H9 (cell line): ENCODE measurements at regions not wholly inside any gene's neighbourhood (a gene's known extent, or its start where the extent isn't known, plus 50 kb on each side); places are given as distances from the start of the nearest gene placed in this dataset.

Experiments
- DNase-seq: peaks from one replicate; pipeline ENCODE4 v3.0.0-alpha.2; 2017
- H2AFZ ChIP-seq: one replicate; pipeline ENCODE4 v1.6.1; 2013; ENCODE audit warnings: mild to moderate bottlenecking, low read length, control low read depth, moderate library complexity
- H2AK5ac ChIP-seq: 2 replicates; pipeline ENCODE4 v1.6.1; 2013; ENCODE audit warnings: low read length, control low read depth, mixed read lengths; ENCODE audit not compliant: insufficient read length
- H2BK120ac ChIP-seq: one replicate; pipeline ENCODE4 v1.6.1; 2013; ENCODE audit warnings: low read depth, mild to moderate bottlenecking, low read length, control low read depth, inconsistent platforms; ENCODE audit not compliant: poor library complexity, severe bottlenecking
- H2BK12ac ChIP-seq: 2 replicates; pipeline ENCODE4 v1.6.1; 2013; ENCODE audit warnings: low read length, control low read depth, mixed read lengths, low read depth; ENCODE audit not compliant: insufficient read length
- H2BK15ac ChIP-seq: 2 replicates; pipeline ENCODE4 v1.6.1; 2013; ENCODE audit warnings: low read depth, low read length, control low read depth
- H2BK20ac ChIP-seq: one replicate; pipeline ENCODE4 v1.6.1; 2013; ENCODE audit warnings: low read depth, mild to moderate bottlenecking, low read length, control low read depth, inconsistent platforms; ENCODE audit not compliant: poor library complexity, severe bottlenecking
- H2BK5ac ChIP-seq: 2 replicates; pipeline ENCODE4 v1.6.1; 2013; ENCODE audit warnings: low read length, control low read depth, mixed read lengths; ENCODE audit not compliant: insufficient read length
- H3K14ac ChIP-seq: 2 replicates; pipeline ENCODE4 v1.6.1; 2013; ENCODE audit warnings: low read length, control low read depth; ENCODE audit not compliant: insufficient read depth
- H3K18ac ChIP-seq: 2 replicates; pipeline ENCODE4 v1.6.1; 2013; ENCODE audit warnings: low read depth, mild to moderate bottlenecking, mixed read lengths, low read length, control low read depth; ENCODE audit not compliant: insufficient read length
- H3K23ac ChIP-seq: 2 replicates; pipeline ENCODE4 v1.6.1; 2013; ENCODE audit warnings: low read length, control low read depth, mixed read lengths, low read depth; ENCODE audit not compliant: insufficient read length
- H3K23me2 ChIP-seq: 2 replicates; pipeline ENCODE4 v1.6.1; 2013; ENCODE audit warnings: low read depth, mild to moderate bottlenecking, mixed read lengths, low read length, control low read depth; ENCODE audit not compliant: insufficient read length, poor library complexity, severe bottlenecking
- H3K27ac ChIP-seq: 2 replicates; pipeline ENCODE4 v1.5.1; 2013; ENCODE audit warnings: low read length, control low read depth, mixed read lengths, low read depth; ENCODE audit not compliant: insufficient read length
- H3K27me3 ChIP-seq: 2 replicates; pipeline ENCODE4 v1.6.1; 2013; ENCODE audit warnings: low read length, control low read depth, inconsistent platforms; ENCODE audit not compliant: insufficient read depth
- H3K4ac ChIP-seq: 2 replicates; pipeline ENCODE4 v1.6.1; 2013; ENCODE audit warnings: low read depth, mild to moderate bottlenecking, control low read depth, inconsistent platforms, low read length, moderate library complexity
- H3K4me1 ChIP-seq: 2 replicates; pipeline ENCODE4 v1.6.1; 2013; ENCODE audit warnings: low read length, control low read depth, inconsistent platforms; ENCODE audit not compliant: insufficient read depth
- H3K4me2 ChIP-seq: 2 replicates; pipeline ENCODE4 v1.6.1; 2013; ENCODE audit warnings: low read length, control low read depth, mixed read lengths; ENCODE audit not compliant: insufficient read length, insufficient read depth
- H3K56ac ChIP-seq: 2 replicates; pipeline ENCODE4 v1.6.1; 2013; ENCODE audit warnings: low read depth, mild to moderate bottlenecking, mixed read lengths, low read length, control low read depth; ENCODE audit not compliant: insufficient read length
- H3K79me1 ChIP-seq: 2 replicates; pipeline ENCODE4 v1.6.1; 2013; ENCODE audit warnings: low read depth, mild to moderate bottlenecking, moderate library complexity, low read length, control low read depth, inconsistent platforms; ENCODE audit not compliant: insufficient read depth, poor library complexity, severe bottlenecking
- H3K79me2 ChIP-seq: 2 replicates; pipeline ENCODE4 v1.6.1; 2013; ENCODE audit warnings: low read length, control low read depth, inconsistent platforms; ENCODE audit not compliant: insufficient read depth
- H3K9ac ChIP-seq: 2 replicates; pipeline ENCODE4 v1.6.1; 2013; ENCODE audit warnings: low read length, control low read depth, mixed read lengths; ENCODE audit not compliant: insufficient read length; ENCODE audit errors: extremely low read depth
- H3K9me3 ChIP-seq: one replicate; pipeline ENCODE4 v1.6.1; 2013; ENCODE audit warnings: low read depth, low read length, inconsistent platforms; ENCODE audit not compliant: control insufficient read depth
- H3T11ph ChIP-seq: one replicate; pipeline ENCODE4 v1.6.1; 2013; ENCODE audit warnings: mild to moderate bottlenecking, low read length, control low read depth, inconsistent platforms
- H4K20me1 ChIP-seq: one replicate; pipeline ENCODE4 v1.6.1; 2013; ENCODE audit not compliant: control insufficient read depth, insufficient read length, insufficient read depth
- H4K5ac ChIP-seq: 2 replicates; pipeline ENCODE4 v1.6.1; 2013; ENCODE audit warnings: low read depth, mild to moderate bottlenecking, mixed read lengths, low read length, control low read depth; ENCODE audit not compliant: insufficient read length
- H4K8ac ChIP-seq: replicated peaks from 2 replicates; pipeline ENCODE4 v1.6.1; 2013; ENCODE audit warnings: low read length, control low read depth, mixed read lengths, low read depth; ENCODE audit not compliant: insufficient read length
- H4K91ac ChIP-seq: 2 replicates; pipeline ENCODE4 v1.6.1; 2013; ENCODE audit warnings: low read depth, mild to moderate bottlenecking, moderate library complexity, mixed read lengths, low read length, control low read depth; ENCODE audit not compliant: insufficient read length
- H3K27ac Mint-ChIP-seq, 3 experiments: 2 replicates in 2 of 3; 3 replicates in 1 of 3; pipeline ENCODE4 v1.8.0; 2020 to 2021; ENCODE audit warnings: mixed read lengths in 3 of 3, mild to moderate bottlenecking in 1 of 3, moderate library complexity in 1 of 3
- H3K27me3 Mint-ChIP-seq: 2 replicates; pipeline ENCODE4 v1.8.0; 2021; ENCODE audit warnings: low read depth, mild to moderate bottlenecking, moderate library complexity, mixed read lengths
- H3K36me3 Mint-ChIP-seq, 3 experiments: 2 replicates in 2 of 3; 3 replicates in 1 of 3; pipeline ENCODE4 v1.8.0; 2020 to 2021; ENCODE audit warnings: low read depth in 3 of 3, mixed read lengths in 3 of 3; ENCODE audit not compliant: insufficient read depth in 1 of 3
- H3K4me1 Mint-ChIP-seq, 2 experiments: 2 replicates each; pipeline ENCODE4 v1.8.0; 2020; ENCODE audit warnings: mixed read lengths in 2 of 2
- H3K4me3 Mint-ChIP-seq, 2 experiments: 2 replicates in 1 of 2; 3 replicates in 1 of 2; pipeline ENCODE4 v1.8.0; 2020 to 2021; ENCODE audit warnings: mild to moderate bottlenecking in 2 of 2, mixed read lengths in 2 of 2, moderate library complexity in 1 of 2
- H3K9me3 Mint-ChIP-seq, 2 experiments: 2 replicates in 1 of 2; 3 replicates in 1 of 2; pipeline ENCODE4 v1.8.0; 2020; ENCODE audit warnings: mild to moderate bottlenecking in 2 of 2, mixed read lengths in 2 of 2, moderate library complexity in 1 of 2
- WGBS: extraction: QIAGEN DNeasy Blood & Tissue Kit; methylation state at CpG from one replicate; pipeline ENCODE4 v1.1.7; 2013; ENCODE audit warnings: missing lambda C conversion rate, low lambda C conversion rate, mixed read lengths; ENCODE audit not compliant: insufficient read length; ENCODE audit errors: extremely low coverage; 5-methylcytosine and 5-hydroxymethylcytosine counted together
- TF ChIP-seq, protein P1 (sequence below): fragments of 200-600 bp; sonication (generic); conservative IDR thresholded peaks from 3 replicates; pipeline ENCODE4 v1.8.0; 2021; ENCODE audit warnings: antibody characterized with exemption, mild to moderate bottlenecking

DNA sequence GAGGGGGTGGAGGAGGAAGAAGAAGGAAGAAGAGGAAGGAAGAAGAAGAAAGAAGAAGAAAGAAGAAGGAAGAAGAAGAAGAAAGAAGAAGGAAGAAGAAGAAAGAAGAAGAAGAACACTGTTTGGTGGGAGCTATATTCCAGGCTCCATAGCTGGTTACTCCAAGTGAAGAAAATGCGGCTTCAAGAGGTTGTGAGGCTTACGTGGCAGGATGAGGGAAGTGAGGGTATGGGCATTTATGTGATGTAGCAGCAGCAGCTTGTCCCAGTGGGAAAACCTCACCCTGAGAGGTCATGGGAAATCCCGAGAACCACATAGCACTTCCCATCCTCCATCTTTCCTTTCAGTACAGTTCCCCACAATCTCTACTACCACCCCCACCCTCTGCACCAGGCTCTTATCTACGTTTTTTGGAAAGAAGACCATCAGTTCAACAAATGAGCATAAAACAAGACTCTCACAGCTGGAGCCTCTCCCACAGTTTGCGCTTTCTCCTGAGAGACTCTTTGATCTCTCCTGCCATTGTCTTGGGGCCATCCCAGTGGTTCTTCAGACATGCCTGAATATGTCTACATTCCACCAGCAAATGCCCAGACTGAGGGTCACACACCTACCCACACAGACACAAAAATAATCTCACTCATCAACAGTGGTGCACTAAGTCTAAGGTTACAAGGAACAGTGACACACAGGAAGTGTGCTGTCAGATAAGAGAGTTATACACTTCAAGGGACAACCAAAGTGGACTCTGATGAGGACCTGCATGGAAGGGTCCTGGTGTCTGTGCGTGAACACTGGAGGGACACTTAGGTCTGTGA is 77.9 kb upstream of the KCNJ15 start:
- Histone ChIP-seq H3K18ac (no peak overlapping the region), H3K4me2 (no peak overlapping the region), H2BK120ac (no peak overlapping the region), H2BK15ac (no peak overlapping the region), H4K91ac (no peak overlapping the region), H3K27ac (no peak overlapping the region), H4K20me1 (no peaks in the 10 kb centered on the region), H3K4me1 (no peaks in the 10 kb centered on the region), H3K4ac (no peak overlapping the region), H2BK20ac (no peak overlapping the region), H4K5ac (no peak overlapping the region), H3K23me2 (no peaks in the 10 kb centered on the region), H3K9me3 (no peaks in the 10 kb centered on the region), H2BK12ac (no peak overlapping the region), H3T11ph (no peak overlapping the region), H3K14ac (no peak overlapping the region), H3K56ac (no peak overlapping the region), H4K8ac (no peak overlapping the region), H3K9ac (no peak overlapping the region), H3K27me3 (no peaks in the 10 kb centered on the region), H3K79me2 (no peaks in the 10 kb centered on the region), H3K79me1 (no peaks in the 10 kb centered on the region), H3K23ac (no peak overlapping the region), H2BK5ac (no peak overlapping the region), H2AK5ac (no peak overlapping the region), H2AFZ (no peak overlapping the region)
- Mint-ChIP-seq H3K4me3 (no peak overlapping the region), H3K27ac (no peak overlapping the region), H3K36me3 (no peaks in the 10 kb centered on the region), H3K9me3 (peaks cover 0 to under 1% of the 10 kb centered on the region in 2 experiments; a peak in 1 of 5 replicates), H3K4me1 (peaks cover 3 to 8% of the 10 kb centered on the region in 2 experiments; a peak in 3 of 4 replicates), H3K27me3 (no peaks in the 10 kb centered on the region)
- DNase-seq, result no peak
- TF ChIP-seq, protein P1, sequence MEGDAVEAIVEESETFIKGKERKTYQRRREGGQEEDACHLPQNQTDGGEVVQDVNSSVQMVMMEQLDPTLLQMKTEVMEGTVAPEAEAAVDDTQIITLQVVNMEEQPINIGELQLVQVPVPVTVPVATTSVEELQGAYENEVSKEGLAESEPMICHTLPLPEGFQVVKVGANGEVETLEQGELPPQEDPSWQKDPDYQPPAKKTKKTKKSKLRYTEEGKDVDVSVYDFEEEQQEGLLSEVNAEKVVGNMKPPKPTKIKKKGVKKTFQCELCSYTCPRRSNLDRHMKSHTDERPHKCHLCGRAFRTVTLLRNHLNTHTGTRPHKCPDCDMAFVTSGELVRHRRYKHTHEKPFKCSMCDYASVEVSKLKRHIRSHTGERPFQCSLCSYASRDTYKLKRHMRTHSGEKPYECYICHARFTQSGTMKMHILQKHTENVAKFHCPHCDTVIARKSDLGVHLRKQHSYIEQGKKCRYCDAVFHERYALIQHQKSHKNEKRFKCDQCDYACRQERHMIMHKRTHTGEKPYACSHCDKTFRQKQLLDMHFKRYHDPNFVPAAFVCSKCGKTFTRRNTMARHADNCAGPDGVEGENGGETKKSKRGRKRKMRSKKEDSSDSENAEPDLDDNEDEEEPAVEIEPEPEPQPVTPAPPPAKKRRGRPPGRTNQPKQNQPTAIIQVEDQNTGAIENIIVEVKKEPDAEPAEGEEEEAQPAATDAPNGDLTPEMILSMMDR, result no peak
- WGBS, result no CpG with 5 or more reads among the region's 6 CpGs
